ENCODE measurements at regions not wholly inside any gene's neighbourhood (a gene's known extent, or its start where the extent isn't known, plus 50 kb on each side); places are given as distances from the start of the nearest gene placed in this dataset.
A peak's percentile ranks its signal among the peaks of the same experiment; 100 is the strongest.

DNA sequence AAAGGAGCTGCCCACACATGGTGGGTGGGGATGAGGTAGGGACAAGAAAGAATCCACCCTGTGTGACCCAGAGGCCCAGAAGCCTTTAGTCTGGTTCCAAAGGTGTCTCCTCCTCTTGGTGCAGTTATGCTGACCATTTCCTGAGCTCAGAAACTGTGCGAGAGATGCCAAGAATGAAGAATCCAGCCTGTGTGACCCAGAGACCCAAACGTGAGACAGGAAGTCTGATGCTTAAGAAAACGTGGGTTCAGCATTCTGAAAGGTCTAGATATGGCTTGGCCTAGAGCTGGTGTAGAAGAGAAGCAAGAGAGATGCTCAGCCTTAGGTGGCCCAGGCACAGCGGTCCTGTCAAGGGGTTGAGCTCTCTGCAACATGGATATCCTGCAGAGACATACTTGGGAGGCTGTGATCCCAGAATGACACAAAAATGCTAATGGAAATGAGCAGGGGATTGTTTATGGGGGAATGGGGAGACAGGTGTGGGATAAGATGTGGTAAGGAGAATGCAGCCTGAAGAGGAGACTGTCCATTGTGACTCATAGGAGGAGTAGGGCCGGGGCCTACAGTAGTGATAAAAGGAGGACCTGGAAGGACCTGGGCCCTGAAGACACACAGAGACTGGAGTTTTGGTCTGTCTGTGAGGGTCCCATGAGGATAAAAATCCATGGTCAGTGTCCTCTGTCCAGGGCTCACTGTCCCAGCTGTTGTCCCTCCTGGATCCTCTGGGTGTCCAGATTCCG is 79.0 kb downstream of the ZNF280B start:
- Mint-ChIP-seq H3K4me1 (peaks cover 76% of the 10 kb centered on the region), H3K27me3 (no peaks in the 10 kb centered on the region), H3K9me3 (ENCODE audit: insufficient read depth) (peaks cover 5% of the 10 kb centered on the region), H3K27ac (peak overlapping the region; percentile 64), H3K4me3 (no peak overlapping the region)
- Histone ChIP-seq H4K20me1 (ENCODE audit: control insufficient read depth, insufficient read depth, low read length, poor library complexity, severe bottlenecking) (no peaks in the 10 kb centered on the region), H3K27me3 (replicated peaks in 1 of 4; ENCODE audit: control extremely low read depth in 1 of 4, control insufficient read depth in 3 of 4, insufficient read depth in 4 of 4, low read length in 3 of 4) (no peaks in the 10 kb centered on the region), H3K9me3 (ENCODE audit: control extremely low read depth in 1 of 3, control insufficient read depth in 2 of 3, insufficient read depth in 1 of 3, low read length in 2 of 3) (peaks cover 3 to 5% (median 3%) of the 10 kb centered on the region in 3 donors), H3K9ac (ENCODE audit: low read length) (no peak overlapping the region), H3K79me2 (ENCODE audit: control insufficient read depth, insufficient read depth, low read length) (no peaks in the 10 kb centered on the region), H3K4me2 (replicated peaks; ENCODE audit: low read depth, low read length, poor library complexity, severe bottlenecking) (no peak overlapping the region), H3K4me3 (ENCODE audit: control extremely low read depth in 1 of 5, extremely low read depth in 1 of 5, insufficient read depth in 1 of 5, low read depth in 2 of 5, low read length in 4 of 5) (no peak overlapping the region), H3K36me3 (replicated peaks in 1 of 2; ENCODE audit: control extremely low read depth in 1 of 2, control insufficient read depth in 1 of 2, extremely low read depth in 1 of 2, insufficient read depth in 2 of 2, low read length in 1 of 2) (no peaks in the 10 kb centered on the region), H2AFZ (ENCODE audit: insufficient read depth, low read depth, low read length, poor library complexity, severe bottlenecking) (no peak overlapping the region), H3K4me1 (ENCODE audit: control insufficient read depth in 2 of 2, insufficient read depth in 2 of 2, low read length in 2 of 2) (peaks cover 63 to 76% of the 10 kb centered on the region in 2 donors), H3K27ac (ENCODE audit: low read length in 2 of 2) (no peak overlapping the region)
- WGBS (ENCODE audit: insufficient coverage) = 75% methylated on average over 6 of the region's 6 CpGs
- CTCF ChIA-PET = interaction anchor here (0.5 to 8.6 kb wide), 14 partner anchors 15 to 739 kb away, joined by 3 to 66 read pairs (median 8); no protein-coding TSS in a partner anchor
- no peak for ATAC-seq (ENCODE audit: low read depth)
- intact Hi-C loops (cut with micrococcal nuclease) = loop anchor here (2.0 kb wide), 2 partner anchors 49 to 157 kb away; no protein-coding TSS in a partner anchor
- no peak for DNase-seq
- TF ChIP-seq, protein P1, sequence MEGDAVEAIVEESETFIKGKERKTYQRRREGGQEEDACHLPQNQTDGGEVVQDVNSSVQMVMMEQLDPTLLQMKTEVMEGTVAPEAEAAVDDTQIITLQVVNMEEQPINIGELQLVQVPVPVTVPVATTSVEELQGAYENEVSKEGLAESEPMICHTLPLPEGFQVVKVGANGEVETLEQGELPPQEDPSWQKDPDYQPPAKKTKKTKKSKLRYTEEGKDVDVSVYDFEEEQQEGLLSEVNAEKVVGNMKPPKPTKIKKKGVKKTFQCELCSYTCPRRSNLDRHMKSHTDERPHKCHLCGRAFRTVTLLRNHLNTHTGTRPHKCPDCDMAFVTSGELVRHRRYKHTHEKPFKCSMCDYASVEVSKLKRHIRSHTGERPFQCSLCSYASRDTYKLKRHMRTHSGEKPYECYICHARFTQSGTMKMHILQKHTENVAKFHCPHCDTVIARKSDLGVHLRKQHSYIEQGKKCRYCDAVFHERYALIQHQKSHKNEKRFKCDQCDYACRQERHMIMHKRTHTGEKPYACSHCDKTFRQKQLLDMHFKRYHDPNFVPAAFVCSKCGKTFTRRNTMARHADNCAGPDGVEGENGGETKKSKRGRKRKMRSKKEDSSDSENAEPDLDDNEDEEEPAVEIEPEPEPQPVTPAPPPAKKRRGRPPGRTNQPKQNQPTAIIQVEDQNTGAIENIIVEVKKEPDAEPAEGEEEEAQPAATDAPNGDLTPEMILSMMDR (IDR thresholded peaks at IDR 0.05) = no peak
- no peak for TF ChIP-seq EZH2 (IDR thresholded peaks at IDR 0.05; ENCODE audit: borderline replicate concordance, insufficient read depth, low read depth, low read length, poor library complexity, severe bottlenecking)
- POLR2A ChIA-PET = no interaction called here
